H1 (cell line): ENCODE measurements at regions not wholly inside any gene's neighbourhood (a gene's known extent, or its start where the extent isn't known, plus 50 kb on each side); places are given as distances from the start of the nearest gene placed in this dataset.

Source experiments
- CTCF ChIA-PET: fragments of 300-600 bp; sonication (Branson Sonifier 250); formaldehyde crosslinking; loops from one replicate; lab custom pipeline; 2021; ENCODE audit not compliant: partially characterized antibody; lab: Charles Lee
- POLR2A ChIA-PET: fragments of 300-600 bp; sonication (Branson Sonifier 250); formaldehyde crosslinking; loops from one replicate; lab custom pipeline; 2021; ENCODE audit warnings: inconsistent platforms; ENCODE audit not compliant: partially characterized antibody; lab: Charles Lee
- DNase-seq, 2 experiments: peaks; one replicate each; pipeline versions ENCODE4 v3.0.0 to v3.0.0-alpha.2; 2010 to 2022; ENCODE audit warnings: low spot score in 2 of 2, low read depth in 1 of 2, mixed read lengths in 1 of 2
- FAIRE-seq: peaks from 2 replicates; lab custom pipeline; 2011; peaks lifted over from hg19 to GRCh38; lab: Jason Lieb, UNC
- H2AFZ ChIP-seq: 2 replicates; pipeline ENCODE4 v1.8.1; 2012; ENCODE audit warnings: low read length, inconsistent platforms
- H2AK5ac ChIP-seq: 2 replicates; pipeline ENCODE4 v1.6.1; 2013; ENCODE audit warnings: low read depth, low read length
- H2BK120ac ChIP-seq: replicated peaks from 2 replicates; pipeline ENCODE3; 2013; ENCODE audit warnings: low read depth, low read length, inconsistent platforms
- H2BK12ac ChIP-seq: 2 replicates; pipeline ENCODE4 v1.6.1; 2013; ENCODE audit warnings: low read depth, low read length
- H2BK15ac ChIP-seq: 2 replicates; pipeline ENCODE4 v1.6.1; 2013; ENCODE audit warnings: low read length
- H2BK20ac ChIP-seq: 2 replicates; pipeline ENCODE4 v1.6.1; 2013; ENCODE audit warnings: low read length
- H2BK5ac ChIP-seq: 2 replicates; pipeline ENCODE4 v1.6.1; 2013; ENCODE audit warnings: low read depth, low read length
- H3K14ac ChIP-seq: 2 replicates; pipeline ENCODE4 v1.6.1; 2013; ENCODE audit warnings: inconsistent platforms; ENCODE audit not compliant: insufficient read length
- H3K18ac ChIP-seq: 2 replicates; pipeline ENCODE4 v1.6.1; 2013; ENCODE audit warnings: low read length; ENCODE audit errors: extremely low read depth
- H3K23ac ChIP-seq: 2 replicates; pipeline ENCODE4 v1.6.1; 2013; ENCODE audit warnings: inconsistent platforms; ENCODE audit not compliant: insufficient read length
- H3K23me2 ChIP-seq: 2 replicates; pipeline ENCODE4 v1.6.1; 2013; ENCODE audit warnings: low read depth, low read length
- H3K27ac ChIP-seq: 2 replicates; pipeline ENCODE4 v1.6.1; 2011; ENCODE audit warnings: low read depth, low read length, inconsistent platforms
- H3K27me3 ChIP-seq, 4 experiments: replicated peaks in 1 of 4; 1 replicate in 1 of 4; 2 replicates in 3 of 4; pipeline versions ENCODE4 v1.6.1 to v1.8.1; 2011 to 2013; ENCODE audit warnings: low read length in 3 of 4, mild to moderate bottlenecking in 3 of 4, inconsistent platforms in 2 of 4, mixed read lengths in 2 of 4, moderate library complexity in 1 of 4; ENCODE audit not compliant: control insufficient read depth in 3 of 4, insufficient read depth in 3 of 4; ENCODE audit errors: extremely low read depth in 1 of 4
- H3K36me3 ChIP-seq, 4 experiments: 2 replicates each; pipeline versions ENCODE4 v1.6.1 to v1.8.1; 2011 to 2013; ENCODE audit warnings: mild to moderate bottlenecking in 4 of 4, low read length in 3 of 4, moderate library complexity in 2 of 4, control low read depth in 1 of 4, inconsistent platforms in 1 of 4; ENCODE audit not compliant: insufficient read depth in 4 of 4, control insufficient read depth in 2 of 4
- H3K4ac ChIP-seq: replicated peaks from 2 replicates; pipeline ENCODE3; 2013; ENCODE audit warnings: low read length, low read depth, mixed read lengths, inconsistent platforms; ENCODE audit not compliant: insufficient read length
- H3K4me1 ChIP-seq, 4 experiments: replicated peaks in 1 of 4; 1 replicate in 1 of 4; 2 replicates in 3 of 4; pipeline versions ENCODE4 v1.6.1 to v1.8.1; 2011 to 2013; ENCODE audit warnings: low read length in 3 of 4, inconsistent platforms in 2 of 4, mixed read lengths in 1 of 4; ENCODE audit not compliant: insufficient read depth in 4 of 4, control insufficient read depth in 3 of 4
- H3K4me2 ChIP-seq, 2 experiments: 2 replicates each; pipeline versions ENCODE4 v1.6.1 to v1.8.1; 2011 to 2013; ENCODE audit warnings: low read depth in 2 of 2, low read length in 2 of 2, control low read depth in 1 of 2, inconsistent platforms in 1 of 2, mild to moderate bottlenecking in 1 of 2; ENCODE audit not compliant: insufficient read depth in 1 of 2
- H3K4me3 ChIP-seq, 4 experiments: fragments of 200-600, 300-600 bp in 1 of 4; sonication (generic), shearing (Covaris generic), sonication (Bioruptor Twin) in 1 of 4; 2 replicates each; pipeline versions ENCODE4 v1.5.1 to v1.8.1; 2011 to 2016; ENCODE audit warnings: low read length in 4 of 4, low read depth in 3 of 4, control low read depth in 2 of 4, inconsistent platforms in 2 of 4, mild to moderate bottlenecking in 2 of 4, mixed read lengths in 1 of 4, moderate library complexity in 1 of 4; ENCODE audit not compliant: insufficient read depth in 2 of 4; ENCODE audit errors: extremely low read depth in 1 of 4
- H3K56ac ChIP-seq: replicated peaks from 2 replicates; pipeline ENCODE3; 2013; ENCODE audit warnings: low read depth, mild to moderate bottlenecking, mixed read lengths, low read length, inconsistent platforms; ENCODE audit not compliant: insufficient read length
- H3K79me1 ChIP-seq: 2 replicates; pipeline ENCODE4 v1.6.1; 2013; ENCODE audit warnings: low read depth, low read length, control low read depth
- H3K79me2 ChIP-seq, 2 experiments: 2 replicates each; pipeline versions ENCODE4 v1.6.1 to v1.8.1; 2012 to 2013; ENCODE audit warnings: low read length in 2 of 2, mild to moderate bottlenecking in 2 of 2, inconsistent platforms in 1 of 2; ENCODE audit not compliant: insufficient read depth in 2 of 2, control insufficient read depth in 1 of 2
- H3K9ac ChIP-seq, 4 experiments: replicated peaks in 1 of 4; 1 replicate in 1 of 4; 2 replicates in 3 of 4; pipeline versions ENCODE4 v1.6.1 to v1.8.1; 2011 to 2013; ENCODE audit warnings: low read depth in 3 of 4, low read length in 3 of 4, control low read depth in 2 of 4, mild to moderate bottlenecking in 2 of 4, moderate library complexity in 2 of 4, inconsistent platforms in 1 of 4; ENCODE audit errors: extremely low read depth in 1 of 4
- H3K9me3 ChIP-seq, 2 experiments: 2 replicates each; pipeline versions ENCODE4 v1.6.1 to v1.8.1; 2012 to 2013; ENCODE audit warnings: mild to moderate bottlenecking in 2 of 2, moderate library complexity in 2 of 2, control low read depth in 1 of 2, inconsistent platforms in 1 of 2, low read depth in 1 of 2, low read length in 1 of 2, mixed read lengths in 1 of 2; ENCODE audit not compliant: insufficient read depth in 2 of 2
- H4K20me1 ChIP-seq, 2 experiments: replicated peaks in 1 of 2; 2 replicates each; pipeline versions ENCODE3 to v1.8.1; 2011 to 2013; ENCODE audit warnings: inconsistent platforms in 2 of 2, low read length in 2 of 2, mild to moderate bottlenecking in 1 of 2; ENCODE audit not compliant: insufficient read depth in 2 of 2, control insufficient read depth in 1 of 2
- H4K5ac ChIP-seq: 2 replicates; pipeline ENCODE4 v1.6.1; 2013; ENCODE audit warnings: low read length, low read depth, mixed read lengths, inconsistent platforms; ENCODE audit not compliant: insufficient read length
- H4K8ac ChIP-seq: 2 replicates; pipeline ENCODE4 v1.8.0; 2013; ENCODE audit warnings: mild to moderate bottlenecking, moderate library complexity, low read length, inconsistent platforms; ENCODE audit not compliant: insufficient read depth; ENCODE audit errors: extremely low read depth
- H4K91ac ChIP-seq: replicated peaks from 2 replicates; pipeline ENCODE3; 2013; ENCODE audit warnings: low read length, mixed read lengths, inconsistent platforms; ENCODE audit not compliant: insufficient read length
- E2F6 ChIP-seq: IDR thresholded peaks from 2 replicates; pipeline ENCODE4 v1.6.1; 2012; ENCODE audit warnings: inconsistent platforms
- KDM4A ChIP-seq: IDR thresholded peaks from one replicate; pipeline ENCODE4 v1.7.1; 2012; ENCODE audit warnings: low read depth, mild to moderate bottlenecking, moderate library complexity, low read length, inconsistent platforms; ENCODE audit not compliant: severe bottlenecking
- WGBS, 2 experiments: shearing (Covaris generic) in 1 of 2; methylation state at CpG; one replicate each; pipeline versions ENCODE4 v1.1.6 to v1.1.7; 2013 to 2015; ENCODE audit warnings: low lambda C conversion rate in 2 of 2, mixed read lengths in 2 of 2, inconsistent platforms in 1 of 2, low coverage in 1 of 2, missing lambda C conversion rate in 1 of 2; ENCODE audit not compliant: insufficient replicate concordance in 2 of 2, insufficient coverage in 1 of 2, insufficient read length in 1 of 2; ENCODE audit errors: extremely low coverage in 1 of 2, missing lambda C conversion rate in 1 of 2; 5-methylcytosine and 5-hydroxymethylcytosine counted together

DNA sequence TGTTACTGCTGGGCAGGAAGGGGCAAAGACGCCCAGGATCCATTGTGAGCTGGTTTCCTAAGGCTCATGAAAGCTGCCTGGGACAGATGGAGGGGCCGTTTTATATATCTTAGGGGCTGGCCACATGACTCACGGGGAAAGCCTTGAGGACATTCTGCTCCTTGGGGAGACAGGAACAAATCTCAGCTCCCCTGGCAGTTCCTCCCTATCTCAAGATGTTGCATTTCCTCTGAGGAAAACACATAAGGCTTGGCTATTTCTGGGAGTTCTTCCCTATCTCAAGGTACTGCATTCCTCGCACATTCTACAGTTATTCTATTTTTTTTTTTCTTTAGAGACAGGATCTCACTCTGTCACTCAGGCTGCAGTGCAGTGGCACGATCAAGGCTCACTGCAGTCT is 804.6 kb upstream of the TENM3 start:
- no peak overlapping the region for H2AK5ac ChIP-seq
- H3K4me2 ChIP-seq: no peak overlapping the region
- no peak overlapping the region for H2BK5ac ChIP-seq
- no peak overlapping the region for H2BK120ac ChIP-seq
- H4K20me1 ChIP-seq: no peaks in the 10 kb centered on the region
- H3K4ac ChIP-seq: no peak overlapping the region
- ChIA-PET POLR2A (no interaction called here), CTCF (interaction anchor here (0.5 to 1.5 kb wide), 4 partner anchors 10 to 774 kb away, joined by 3 to 4 read pairs (median 4); no protein-coding TSS in a partner anchor)
- no peak overlapping the region for H3K18ac ChIP-seq
- H2BK12ac ChIP-seq: no peak overlapping the region
- no peaks in the 10 kb centered on the region for H3K27me3 ChIP-seq
- H3K36me3 ChIP-seq: no peaks in the 10 kb centered on the region
- no peak overlapping the region for H3K4me3 ChIP-seq
- H3K56ac ChIP-seq: no peak overlapping the region
- no peak overlapping the region for H2BK15ac ChIP-seq
- no peak for TF ChIP-seq KDM4A
- TF ChIP-seq E2F6: no peak
- no peaks in the 10 kb centered on the region for H3K9me3 ChIP-seq
- 0 out of 7 replicates have a peak, but pooled peaks cover 0 to 3% (median 0%) of the 10 kb centered on the region in 4 experiments for H3K4me1 ChIP-seq
- no peak overlapping the region for H3K14ac ChIP-seq
- no peak overlapping the region for H3K9ac ChIP-seq
- H3K23me2 ChIP-seq: no peaks in the 10 kb centered on the region
- H4K8ac ChIP-seq: no peak overlapping the region
- no peak overlapping the region for H4K5ac ChIP-seq
- no peak for FAIRE-seq
- H3K79me1 ChIP-seq: no peaks in the 10 kb centered on the region
- 88% methylated on average over 5 of the region's 5 CpGs; no CpG with 5 or more reads in 1 of the 2 experiments for WGBS, 2 experiments
- DNase-seq: no peak
- H2AFZ ChIP-seq: no peak overlapping the region
- H4K91ac ChIP-seq: no peak overlapping the region
- no peak overlapping the region for H3K27ac ChIP-seq
- H2BK20ac ChIP-seq: no peak overlapping the region
- no peak overlapping the region for H3K23ac ChIP-seq
- no peaks in the 10 kb centered on the region for H3K79me2 ChIP-seq
